ENCODE measurements at regions not wholly inside any gene's neighbourhood (a gene's known extent, or its start where the extent isn't known, plus 50 kb on each side); places are given as distances from the start of the nearest gene placed in this dataset.
A peak's percentile ranks its signal among the peaks of the same experiment; 100 is the strongest.

GRCh38 chr5:1642621-1643061, 118.9 kb upstream of the LPCAT1 start:
- H3K27me3 Mint-ChIP-seq: peaks cover 18 to 22% of the 10 kb centered on the region in 2 donors
- no peaks in the 10 kb centered on the region for H3K36me3 ChIP-seq (ENCODE audit: insufficient read depth, low read length)
- no peaks in the 10 kb centered on the region for H3K9me3 Mint-ChIP-seq
- POLR2A ChIA-PET (ENCODE audit: partially characterized antibody): interaction anchor here (0.7 kb wide), 1 partner anchor 327 kb away, joined by 3 read pairs; no protein-coding TSS in a partner anchor
- H3K4me1 Mint-ChIP-seq: peaks cover 6 to 21% (median 12%) of the 10 kb centered on the region in 4 donors
- no peak overlapping the region for H3K27ac Mint-ChIP-seq
- intact Hi-C loops (cut with micrococcal nuclease): loop anchor here (10.0 kb wide), 1 partner anchor 638 kb away; the partner anchor contains the start of gene NKD2
- CTCF ChIA-PET (ENCODE audit: partially characterized antibody): interaction anchor here (1.0 to 4.3 kb wide), 5 partner anchors 8 to 474 kb away, joined by 3 to 57 read pairs (median 4); no protein-coding TSS in a partner anchor
- no peak overlapping the region for H3K4me3 Mint-ChIP-seq
- H3K36me3 Mint-ChIP-seq: no peaks in the 10 kb centered on the region
- H3K4me3 ChIP-seq (ENCODE audit: low read length in 2 of 2): no peak overlapping the region
- DNase-seq: no peak
- peaks cover 6% of the 10 kb centered on the region for H3K4me1 ChIP-seq (ENCODE audit: insufficient read depth, low read length)
- H3K27ac ChIP-seq (ENCODE audit: low read depth, low read length): no peak overlapping the region
- peaks cover 24% of the 10 kb centered on the region for H3K27me3 ChIP-seq (ENCODE audit: insufficient read depth, low read length)
- no peaks in the 10 kb centered on the region for H3K9me3 ChIP-seq (ENCODE audit: control insufficient read depth in 1 of 2, low read length in 2 of 2)

GRCh38 chr5:1642221-1642620, 118.5 kb upstream of the LPCAT1 start:
- Mint-ChIP-seq H3K4me1 (peaks cover 6 to 21% (median 12%) of the 10 kb centered on the region in 4 donors), H3K27ac (peak overlapping the region in 1 of 7 donors; percentile 47), H3K27me3 (peaks cover 18 to 22% of the 10 kb centered on the region in 2 donors), H3K36me3 (no peaks in the 10 kb centered on the region), H3K4me3 (no peak overlapping the region), H3K9me3 (no peaks in the 10 kb centered on the region)
- intact Hi-C loops (cut with micrococcal nuclease): loop anchor here (10.0 kb wide), 1 partner anchor 637 kb away; the partner anchor contains the start of gene NKD2
- Histone ChIP-seq H3K27me3 (ENCODE audit: insufficient read depth, low read length) (peaks cover 24% of the 10 kb centered on the region), H3K4me3 (ENCODE audit: low read length in 2 of 2) (no peak overlapping the region), H3K9me3 (ENCODE audit: control insufficient read depth in 1 of 2, low read length in 2 of 2) (no peaks in the 10 kb centered on the region), H3K27ac (ENCODE audit: low read depth, low read length) (no peak overlapping the region), H3K36me3 (ENCODE audit: insufficient read depth, low read length) (no peaks in the 10 kb centered on the region), H3K4me1 (ENCODE audit: insufficient read depth, low read length) (peaks cover 6% of the 10 kb centered on the region)
- ChIA-PET POLR2A (ENCODE audit: partially characterized antibody) (interaction anchor here (0.7 kb wide), 1 partner anchor 326 kb away, joined by 3 read pairs; no protein-coding TSS in a partner anchor), CTCF (ENCODE audit: partially characterized antibody) (interaction anchor here (4.1 to 4.3 kb wide), 2 partner anchors 263 to 474 kb away, joined by 38 to 57 read pairs; no protein-coding TSS in a partner anchor)
- DNase-seq: no peak

DNA sequence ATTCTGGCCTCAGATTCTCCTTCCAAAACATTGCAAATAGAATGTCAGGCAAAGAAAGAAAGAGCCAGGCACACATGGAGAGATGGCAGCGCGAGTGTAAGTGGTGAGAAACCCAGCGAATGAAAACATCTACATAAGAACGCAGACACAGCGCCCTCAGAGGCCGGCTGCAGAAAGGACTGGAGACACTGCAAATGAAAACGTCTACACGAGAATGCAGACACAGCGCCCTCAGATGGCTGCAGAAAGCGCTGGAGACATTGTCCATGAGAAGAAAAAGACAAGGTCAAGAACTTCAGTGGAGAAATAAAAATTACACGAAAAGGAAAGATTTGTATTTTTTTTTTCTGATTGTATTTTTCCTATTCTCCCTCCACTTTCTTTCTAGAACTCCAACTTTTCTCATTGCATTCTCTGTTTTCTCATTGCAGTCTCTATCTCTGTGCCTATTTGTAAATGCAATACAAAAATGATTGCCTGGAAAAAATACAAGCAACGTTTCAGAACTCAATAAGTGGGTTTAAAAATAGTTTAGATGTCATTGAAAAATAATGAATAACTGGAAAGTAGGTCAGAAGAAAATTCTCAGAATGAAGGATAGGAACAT, 117.9 kb upstream of the LPCAT1 start:
- Histone ChIP-seq H3K4me3 (ENCODE audit: low read length in 2 of 2) (no peak overlapping the region), H3K4me1 (ENCODE audit: insufficient read depth, low read length) (peaks cover 6% of the 10 kb centered on the region), H3K27me3 (ENCODE audit: insufficient read depth, low read length) (peaks cover 24% of the 10 kb centered on the region), H3K36me3 (ENCODE audit: insufficient read depth, low read length) (no peaks in the 10 kb centered on the region), H3K9me3 (ENCODE audit: control insufficient read depth in 1 of 2, low read length in 2 of 2) (no peaks in the 10 kb centered on the region), H3K27ac (ENCODE audit: low read depth, low read length) (no peak overlapping the region)
- CTCF ChIA-PET (ENCODE audit: partially characterized antibody): interaction anchor here (1.8 to 4.3 kb wide), 4 partner anchors 20 to 474 kb away, joined by 5 to 57 read pairs (median 23); no protein-coding TSS in a partner anchor
- Mint-ChIP-seq H3K9me3 (no peaks in the 10 kb centered on the region), H3K4me1 (peaks cover 6 to 21% (median 12%) of the 10 kb centered on the region in 4 donors), H3K27me3 (peaks cover 17 to 21% of the 10 kb centered on the region in 2 donors), H3K36me3 (no peaks in the 10 kb centered on the region), H3K27ac (peak overlapping the region in 1 of 7 donors; percentile 47), H3K4me3 (peak overlapping the region in 2 of 8 donors; percentile 26 to 37)
- peak; percentile 43 to 76 (median 75) for DNase-seq
- intact Hi-C loops (cut with micrococcal nuclease): loop anchor here (1.0 to 10.0 kb wide), 7 partner anchors 47 to 637 kb away; partner anchors contain the start of gene NKD2
- POLR2A ChIA-PET (ENCODE audit: partially characterized antibody): interaction anchor here (0.7 kb wide), 1 partner anchor 326 kb away, joined by 3 read pairs; no protein-coding TSS in a partner anchor

- POLR2A ChIA-PET (ENCODE audit: partially characterized antibody): no interaction called here
- Histone ChIP-seq H3K36me3 (ENCODE audit: insufficient read depth, low read length) (no peaks in the 10 kb centered on the region), H3K9me3 (ENCODE audit: control insufficient read depth in 1 of 2, low read length in 2 of 2) (no peaks in the 10 kb centered on the region), H3K27ac (ENCODE audit: low read depth, low read length) (no peak overlapping the region), H3K27me3 (ENCODE audit: insufficient read depth, low read length) (peaks cover 24% of the 10 kb centered on the region), H3K4me1 (ENCODE audit: insufficient read depth, low read length) (peaks cover 6% of the 10 kb centered on the region), H3K4me3 (ENCODE audit: low read length in 2 of 2) (no peak overlapping the region)
- Mint-ChIP-seq H3K4me3 (no peak overlapping the region), H3K27me3 (peaks cover 15 to 19% of the 10 kb centered on the region in 2 donors), H3K36me3 (no peaks in the 10 kb centered on the region), H3K27ac (peak overlapping the region in 1 of 7 donors; percentile 47), H3K9me3 (no peaks in the 10 kb centered on the region), H3K4me1 (peaks cover 6 to 21% (median 12%) of the 10 kb centered on the region in 4 donors)
- DNase-seq: no peak
- intact Hi-C loops (cut with micrococcal nuclease): loop anchor here (1.0 to 10.0 kb wide), 7 partner anchors 47 to 636 kb away; partner anchors contain the start of gene NKD2
- CTCF ChIA-PET (ENCODE audit: partially characterized antibody): interaction anchor here (1.8 to 2.6 kb wide), 2 partner anchors 19 to 473 kb away, joined by 5 to 8 read pairs; no protein-coding TSS in a partner anchor
Measured at GRCh38 chr5:1641041-1641440, 117.3 kb upstream of the LPCAT1 start.

GRCh38 chr5:1640421-1640881, 116.7 kb upstream of the LPCAT1 start:
- Mint-ChIP-seq H3K4me3 (no peak overlapping the region), H3K9me3 (no peaks in the 10 kb centered on the region), H3K27ac (no peak overlapping the region), H3K4me1 (peaks cover 6 to 23% (median 13%) of the 10 kb centered on the region in 4 donors), H3K36me3 (no peaks in the 10 kb centered on the region), H3K27me3 (peaks cover 15 to 17% of the 10 kb centered on the region in 2 donors)
- ChIA-PET CTCF (ENCODE audit: partially characterized antibody) (interaction anchor here (0.9 to 2.6 kb wide), 5 partner anchors 16 to 473 kb away, joined by 3 to 8 read pairs (median 5); no protein-coding TSS in a partner anchor), POLR2A (ENCODE audit: partially characterized antibody) (interaction anchor here (1.2 kb wide), 1 partner anchor 254 kb away, joined by 5 read pairs; no protein-coding TSS in a partner anchor)
- Histone ChIP-seq H3K4me1 (ENCODE audit: insufficient read depth, low read length) (peaks cover 6% of the 10 kb centered on the region), H3K36me3 (ENCODE audit: insufficient read depth, low read length) (no peaks in the 10 kb centered on the region), H3K9me3 (ENCODE audit: control insufficient read depth in 1 of 2, low read length in 2 of 2) (no peaks in the 10 kb centered on the region), H3K27ac (ENCODE audit: low read depth, low read length) (no peak overlapping the region), H3K4me3 (ENCODE audit: low read length in 2 of 2) (no peak overlapping the region), H3K27me3 (ENCODE audit: insufficient read depth, low read length) (peaks cover 24% of the 10 kb centered on the region)
- no peak for DNase-seq
- intact Hi-C loops (cut with micrococcal nuclease): loop anchor here (2.0 to 10.0 kb wide), 3 partner anchors 104 to 636 kb away; partner anchors contain the start of gene NKD2

GRCh38 chr5:1639757-1640156, 116.0 kb upstream of the LPCAT1 start:
- Histone ChIP-seq H3K4me3 (ENCODE audit: low read length in 2 of 2) (no peak overlapping the region), H3K36me3 (ENCODE audit: insufficient read depth, low read length) (no peaks in the 10 kb centered on the region), H3K4me1 (ENCODE audit: insufficient read depth, low read length) (peaks cover 3% of the 10 kb centered on the region), H3K27me3 (ENCODE audit: insufficient read depth, low read length) (peaks cover 19% of the 10 kb centered on the region), H3K27ac (ENCODE audit: low read depth, low read length) (no peak overlapping the region), H3K9me3 (ENCODE audit: control insufficient read depth in 1 of 2, low read length in 2 of 2) (no peaks in the 10 kb centered on the region)
- DNase-seq: no peak
- no peaks in the 10 kb centered on the region for H3K36me3 Mint-ChIP-seq
- intact Hi-C loops (cut with micrococcal nuclease): loop anchor here (2.0 to 10.0 kb wide), 3 partner anchors 103 to 635 kb away; partner anchors contain the start of gene NKD2
- H3K27ac Mint-ChIP-seq: no peak overlapping the region
- no peaks in the 10 kb centered on the region for H3K9me3 Mint-ChIP-seq
- no peak overlapping the region for H3K4me3 Mint-ChIP-seq
- H3K27me3 Mint-ChIP-seq: peaks cover 15 to 17% of the 10 kb centered on the region in 2 donors
- peaks cover 6 to 23% (median 17%) of the 10 kb centered on the region in 4 donors for H3K4me1 Mint-ChIP-seq
- ChIA-PET CTCF (ENCODE audit: partially characterized antibody) (interaction anchor here (0.9 to 2.6 kb wide), 5 partner anchors 15 to 472 kb away, joined by 3 to 8 read pairs (median 5); no protein-coding TSS in a partner anchor), POLR2A (ENCODE audit: partially characterized antibody) (interaction anchor here (1.2 kb wide), 1 partner anchor 254 kb away, joined by 5 read pairs; no protein-coding TSS in a partner anchor)

All from CD4-positive, alpha-beta memory T cell (primary cell).